Muscle of leg (tissue), 3 donors: ENCODE measurements at regions not wholly inside any gene's neighbourhood (a gene's known extent, or its start where the extent isn't known, plus 50 kb on each side); places are given as distances from the start of the nearest gene placed in this dataset.
A peak's percentile ranks its signal among the peaks of the same experiment; 100 is the strongest.

Experiments used
- DNase-seq: peaks from one replicate; pipeline ENCODE4 v3.0.0; 2013
- H3K27ac ChIP-seq: one replicate; pipeline ENCODE4 v1.5.1; 2013; ENCODE audit warnings: mild to moderate bottlenecking, low read length, control low read depth
- H3K27me3 ChIP-seq: one replicate; pipeline ENCODE4 v1.6.1; 2013; ENCODE audit warnings: low read length; ENCODE audit not compliant: control insufficient read depth, insufficient read depth
- H3K36me3 ChIP-seq: one replicate; pipeline ENCODE4 v1.6.1; 2013; ENCODE audit warnings: low read length; ENCODE audit not compliant: control insufficient read depth, insufficient read depth
- H3K4me1 ChIP-seq: one replicate; pipeline ENCODE4 v1.6.1; 2013; ENCODE audit warnings: low read length; ENCODE audit not compliant: control insufficient read depth, insufficient read depth
- H3K4me3 ChIP-seq: one replicate; pipeline ENCODE4 v1.5.1; 2013; ENCODE audit warnings: low read length, control low read depth
- H3K9me3 ChIP-seq: replicated peaks from 2 replicates; pipeline ENCODE4 v1.6.1; 2013; ENCODE audit warnings: low read depth, low read length; ENCODE audit not compliant: control insufficient read depth
- WGBS: methylation state at CpG from one replicate; pipeline ENCODE4 v1.1.5; 2013; ENCODE audit warnings: missing lambda C conversion rate; ENCODE audit not compliant: insufficient coverage; 5-methylcytosine and 5-hydroxymethylcytosine counted together

GRCh38 chr2:9755638-9756037 lies 87.6 kb upstream of the TAF1B start:
- WGBS, result 88% methylated on average over 9 of the region's 12 CpGs
- DNase-seq, result no peak
- H3K4me3 ChIP-seq, result no peak overlapping the region
- H3K9me3 ChIP-seq, result no peaks in the 10 kb centered on the region
- peaks cover 82% of the 10 kb centered on the region for H3K4me1 ChIP-seq
- H3K27ac ChIP-seq, result no peak overlapping the region
- peaks cover 31% of the 10 kb centered on the region for H3K27me3 ChIP-seq
- no peaks in the 10 kb centered on the region for H3K36me3 ChIP-seq

GRCh38 chr2:9756692-9757250 lies 86.5 kb upstream of the TAF1B start:
- H3K27ac ChIP-seq, result peak overlapping the region; percentile 93
- H3K27me3 ChIP-seq, result peaks cover 30% of the 10 kb centered on the region
- no peaks in the 10 kb centered on the region for H3K36me3 ChIP-seq
- H3K4me1 ChIP-seq, result peaks cover 79% of the 10 kb centered on the region
- no peak overlapping the region for H3K4me3 ChIP-seq
- no peaks in the 10 kb centered on the region for H3K9me3 ChIP-seq
- WGBS, result 86% methylated on average over 10 of the region's 11 CpGs
- DNase-seq, result no peak

- DNase-seq, result peak; percentile 89
- H3K4me1 ChIP-seq, result peaks cover 81% of the 10 kb centered on the region
- no peaks in the 10 kb centered on the region for H3K36me3 ChIP-seq
- WGBS, result 4% methylated on average over 16 of the region's 27 CpGs
- peak overlapping the region; percentile 30 for H3K4me3 ChIP-seq
- H3K27ac ChIP-seq, result peak overlapping the region; percentile 93
- no peaks in the 10 kb centered on the region for H3K9me3 ChIP-seq
- H3K27me3 ChIP-seq, result peaks cover 29% of the 10 kb centered on the region
Measured at GRCh38 chr2:9757501-9758264, 85.6 kb upstream of the TAF1B start.

GRCh38 chr2:9758741-9759140 lies 84.5 kb upstream of the TAF1B start:
- peak; percentile 75 for DNase-seq
- peak overlapping the region; percentile 93 for H3K27ac ChIP-seq
- no peak overlapping the region for H3K4me3 ChIP-seq
- H3K9me3 ChIP-seq, result no peaks in the 10 kb centered on the region
- H3K4me1 ChIP-seq, result peaks cover 70% of the 10 kb centered on the region
- no peaks in the 10 kb centered on the region for H3K36me3 ChIP-seq
- 33% methylated on average over 5 of the region's 5 CpGs for WGBS
- H3K27me3 ChIP-seq, result peaks cover 25% of the 10 kb centered on the region

- peaks cover 17% of the 10 kb centered on the region for H3K27me3 ChIP-seq
- H3K27ac ChIP-seq, result peak overlapping the region; percentile 21
- WGBS, result 77% methylated on average over 3 of the region's 4 CpGs
- H3K36me3 ChIP-seq, result no peaks in the 10 kb centered on the region
- no peaks in the 10 kb centered on the region for H3K9me3 ChIP-seq
- peaks cover 68% of the 10 kb centered on the region for H3K4me1 ChIP-seq
- H3K4me3 ChIP-seq, result no peak overlapping the region
- no peak for DNase-seq
Measured at GRCh38 chr2:9760069-9760901, 83.0 kb upstream of the TAF1B start.

GRCh38 chr2:9760902-9761228 lies 82.4 kb upstream of the TAF1B start:
- H3K27ac ChIP-seq, result no peak overlapping the region
- H3K27me3 ChIP-seq, result peaks cover 13% of the 10 kb centered on the region
- H3K4me1 ChIP-seq, result peaks cover 73% of the 10 kb centered on the region
- DNase-seq, result no peak
- 75% methylated on average over 7 of the region's 7 CpGs for WGBS
- no peaks in the 10 kb centered on the region for H3K36me3 ChIP-seq
- no peak overlapping the region for H3K4me3 ChIP-seq
- H3K9me3 ChIP-seq, result no peaks in the 10 kb centered on the region

GRCh38 chr2:9761577-9761976 lies 81.7 kb upstream of the TAF1B start:
- peaks cover 6% of the 10 kb centered on the region for H3K27me3 ChIP-seq
- H3K4me3 ChIP-seq, result no peak overlapping the region
- H3K9me3 ChIP-seq, result no peaks in the 10 kb centered on the region
- H3K36me3 ChIP-seq, result no peaks in the 10 kb centered on the region
- WGBS, result 21% methylated on average over 9 of the region's 11 CpGs
- no peak overlapping the region for H3K27ac ChIP-seq
- DNase-seq, result peak; percentile 96
- peaks cover 72% of the 10 kb centered on the region for H3K4me1 ChIP-seq

- WGBS, result 40% methylated on average over 1 of the region's 5 CpGs
- H3K27ac ChIP-seq, result no peak overlapping the region
- H3K36me3 ChIP-seq, result no peaks in the 10 kb centered on the region
- peak; percentile 80 for DNase-seq
- H3K4me1 ChIP-seq, result peaks cover 66% of the 10 kb centered on the region
- peaks cover under 1% of the 10 kb centered on the region for H3K27me3 ChIP-seq
- H3K9me3 ChIP-seq, result no peaks in the 10 kb centered on the region
- H3K4me3 ChIP-seq, result no peak overlapping the region
Measured at GRCh38 chr2:9762164-9762563, 81.1 kb upstream of the TAF1B start.

- Histone ChIP-seq H3K4me1 (peaks cover 61% of the 10 kb centered on the region), H3K9me3 (no peaks in the 10 kb centered on the region), H3K36me3 (no peaks in the 10 kb centered on the region), H3K4me3 (no peak overlapping the region), H3K27me3 (no peaks in the 10 kb centered on the region), H3K27ac (no peak overlapping the region)
- 92% methylated on average over 6 of the region's 9 CpGs for WGBS
- DNase-seq, result peak; percentile 10
Measured at GRCh38 chr2:9762941-9763340, 80.3 kb upstream of the TAF1B start.
